ENCODE measurements at regions not wholly inside any gene's neighbourhood (a gene's known extent, or its start where the extent isn't known, plus 50 kb on each side); places are given as distances from the start of the nearest gene placed in this dataset.

DNA sequence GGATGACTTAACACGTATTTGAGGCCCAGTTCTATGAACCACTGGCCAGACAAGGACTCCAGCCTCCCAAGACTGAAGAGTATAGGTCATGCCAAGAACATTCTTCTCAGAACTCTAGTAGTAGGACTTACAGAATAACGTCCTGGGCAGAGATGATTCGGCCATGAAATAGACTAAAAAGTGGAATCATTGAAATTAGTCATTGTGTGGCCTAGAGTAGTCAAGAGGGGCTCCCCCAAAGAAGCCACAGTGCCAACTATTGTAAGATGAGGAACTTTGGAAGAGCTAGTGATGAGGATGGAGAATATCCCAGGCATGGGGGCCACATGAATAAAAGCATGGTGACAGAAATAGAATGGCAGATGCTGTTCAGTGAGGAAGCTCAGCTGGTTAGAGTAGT is 101.1 kb downstream of the TRIB2 start:
- DNase-seq (ENCODE audit: low read depth): no peak
- TF ChIP-seq, protein P1, sequence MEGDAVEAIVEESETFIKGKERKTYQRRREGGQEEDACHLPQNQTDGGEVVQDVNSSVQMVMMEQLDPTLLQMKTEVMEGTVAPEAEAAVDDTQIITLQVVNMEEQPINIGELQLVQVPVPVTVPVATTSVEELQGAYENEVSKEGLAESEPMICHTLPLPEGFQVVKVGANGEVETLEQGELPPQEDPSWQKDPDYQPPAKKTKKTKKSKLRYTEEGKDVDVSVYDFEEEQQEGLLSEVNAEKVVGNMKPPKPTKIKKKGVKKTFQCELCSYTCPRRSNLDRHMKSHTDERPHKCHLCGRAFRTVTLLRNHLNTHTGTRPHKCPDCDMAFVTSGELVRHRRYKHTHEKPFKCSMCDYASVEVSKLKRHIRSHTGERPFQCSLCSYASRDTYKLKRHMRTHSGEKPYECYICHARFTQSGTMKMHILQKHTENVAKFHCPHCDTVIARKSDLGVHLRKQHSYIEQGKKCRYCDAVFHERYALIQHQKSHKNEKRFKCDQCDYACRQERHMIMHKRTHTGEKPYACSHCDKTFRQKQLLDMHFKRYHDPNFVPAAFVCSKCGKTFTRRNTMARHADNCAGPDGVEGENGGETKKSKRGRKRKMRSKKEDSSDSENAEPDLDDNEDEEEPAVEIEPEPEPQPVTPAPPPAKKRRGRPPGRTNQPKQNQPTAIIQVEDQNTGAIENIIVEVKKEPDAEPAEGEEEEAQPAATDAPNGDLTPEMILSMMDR (IDR thresholded peaks at IDR 0.05; ENCODE audit: low read length, missing control alignments): no peak
- no peak overlapping the region for H3K4me3 ChIP-seq (replicated peaks; ENCODE audit: low read depth, low read length)

DNA sequence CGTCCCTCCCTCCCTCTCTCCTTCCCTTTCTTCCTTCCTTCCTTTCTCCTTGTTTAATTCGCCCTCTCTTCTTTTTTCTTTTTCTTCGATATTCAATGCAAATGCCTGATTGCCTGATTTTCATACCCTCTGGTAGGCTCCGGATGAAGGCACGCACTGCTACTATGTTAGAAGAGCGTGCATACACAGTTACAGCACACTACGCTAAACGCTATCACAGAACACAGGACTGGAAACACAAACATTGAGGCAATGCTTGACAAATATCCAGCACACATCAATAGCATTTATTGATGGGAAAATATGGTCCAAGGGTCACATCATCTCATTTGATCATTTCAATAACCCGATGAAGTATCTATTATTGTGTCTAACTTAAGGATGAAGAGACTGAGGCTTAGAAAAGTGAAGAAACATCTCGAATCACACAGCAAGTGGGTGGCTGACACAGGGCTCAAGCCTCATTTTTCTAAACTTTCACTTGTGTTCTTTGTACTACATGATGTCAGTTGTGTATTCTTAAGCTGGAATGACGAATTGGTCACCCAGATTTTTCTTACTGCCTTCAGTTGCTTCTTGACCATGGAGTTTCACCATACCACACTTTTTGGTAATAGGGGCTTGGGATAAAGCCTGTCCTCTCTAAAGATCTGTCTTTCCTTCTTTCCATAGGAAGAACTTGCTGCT is 101.8 kb downstream of the TRIB2 start:
- H3K4me3 ChIP-seq (replicated peaks; ENCODE audit: low read depth, low read length): no peak overlapping the region
- no peak for DNase-seq (ENCODE audit: low read depth)

DNA sequence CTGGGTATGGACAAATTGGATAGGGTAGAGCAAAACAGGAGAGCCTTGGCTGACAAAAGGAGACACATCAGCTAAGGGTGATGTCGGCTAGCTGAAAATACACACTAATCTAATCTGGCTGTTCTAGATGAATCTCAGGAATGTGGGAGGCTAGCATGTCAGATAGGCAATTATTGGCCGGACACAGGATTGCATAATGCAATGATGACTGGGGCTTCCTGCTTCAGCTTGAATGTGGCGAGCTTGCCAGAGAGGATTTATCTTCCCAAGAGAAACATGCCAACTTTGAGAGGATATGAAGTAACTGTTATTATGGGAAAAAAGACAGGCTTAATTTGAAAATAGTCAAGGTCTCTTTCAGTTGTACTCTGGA is 102.4 kb downstream of the TRIB2 start:
- H3K4me3 ChIP-seq (replicated peaks; ENCODE audit: low read depth, low read length): peak overlapping the region; percentile 24
- TF ChIP-seq, protein P1 (IDR thresholded peaks at IDR 0.05; ENCODE audit: low read length, missing control alignments): no peak
- DNase-seq (ENCODE audit: low read depth): peak; percentile 100

More for the DNA sequence above, 101.8 kb downstream of the TRIB2 start:
- TF ChIP-seq, protein P1 (IDR thresholded peaks at IDR 0.05; ENCODE audit: low read length, missing control alignments): no peak

DNA sequence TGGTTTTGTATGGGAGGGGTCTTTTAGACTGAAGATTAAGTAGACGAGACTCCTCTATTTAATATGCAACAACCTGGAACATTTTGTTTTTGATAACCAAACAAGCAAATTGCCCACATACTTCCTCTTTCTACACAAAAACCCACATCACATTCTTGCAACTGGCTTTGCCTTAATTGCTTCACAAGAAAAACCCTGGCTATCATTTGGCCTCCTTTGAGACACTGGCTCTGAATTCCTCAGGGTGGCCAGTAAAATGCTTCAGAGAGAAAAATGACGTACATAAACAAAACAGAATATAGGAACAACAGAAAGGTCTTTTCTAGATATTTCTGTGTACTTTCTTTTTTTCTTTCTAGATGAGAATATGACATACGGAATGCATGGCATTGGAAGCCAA is 103.0 kb downstream of the TRIB2 start:
- peak overlapping the region; percentile 24 for H3K4me3 ChIP-seq (replicated peaks; ENCODE audit: low read depth, low read length)
- TF ChIP-seq, protein P1 (IDR thresholded peaks at IDR 0.05; ENCODE audit: low read length, missing control alignments): no peak
- DNase-seq (ENCODE audit: low read depth): peak; percentile 97

DNA sequence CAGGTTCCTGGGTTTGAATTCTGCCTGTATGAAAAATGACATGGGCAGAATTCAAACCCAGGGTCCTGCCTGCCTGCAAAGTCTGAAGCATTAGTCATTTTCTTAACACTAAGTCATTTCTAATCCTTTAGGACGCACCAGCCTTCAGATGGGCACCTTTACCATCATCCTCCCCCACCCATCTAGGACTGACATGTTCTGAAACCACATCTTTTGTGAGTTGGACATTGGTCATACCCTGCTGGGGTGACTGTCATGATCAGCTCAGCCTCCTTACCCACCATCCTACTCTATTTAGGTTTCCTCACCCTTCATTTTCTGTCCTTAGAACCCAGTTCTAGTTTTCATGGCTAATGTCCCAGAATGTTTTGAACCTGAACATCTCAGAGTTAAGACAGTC is 104.9 kb downstream of the TRIB2 start:
- no peak for DNase-seq (ENCODE audit: low read depth)
- H3K4me3 ChIP-seq (replicated peaks; ENCODE audit: low read depth, low read length): no peak overlapping the region
- TF ChIP-seq, protein P1 (IDR thresholded peaks at IDR 0.05; ENCODE audit: low read length, missing control alignments): no peak

DNA sequence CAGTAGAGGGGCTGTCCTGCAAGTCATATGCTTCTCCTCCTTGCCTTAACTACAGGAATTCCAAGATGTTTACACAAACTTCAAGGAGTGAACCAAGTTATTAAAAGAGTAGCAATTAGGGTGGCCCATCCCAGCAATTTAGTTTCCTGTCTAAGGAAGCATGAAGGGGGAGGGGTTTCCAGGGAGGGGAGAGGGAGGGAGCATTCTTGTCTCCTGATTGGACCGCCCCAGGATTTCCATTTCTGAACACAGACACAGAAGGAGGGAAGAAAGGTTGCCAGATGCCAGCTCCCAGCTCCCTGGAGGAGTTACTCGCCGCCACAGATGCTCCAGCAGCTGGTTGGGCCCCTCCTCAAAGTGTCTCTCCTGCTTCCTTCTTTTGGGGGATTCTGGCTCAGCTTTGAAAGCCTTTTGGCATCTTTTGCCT is 107.6 kb downstream of the TRIB2 start:
- DNase-seq (ENCODE audit: low read depth): peak; percentile 60
- TF ChIP-seq, protein P1 (IDR thresholded peaks at IDR 0.05; ENCODE audit: low read length, missing control alignments): no peak
- H3K4me3 ChIP-seq (replicated peaks; ENCODE audit: low read depth, low read length): no peak overlapping the region

DNA sequence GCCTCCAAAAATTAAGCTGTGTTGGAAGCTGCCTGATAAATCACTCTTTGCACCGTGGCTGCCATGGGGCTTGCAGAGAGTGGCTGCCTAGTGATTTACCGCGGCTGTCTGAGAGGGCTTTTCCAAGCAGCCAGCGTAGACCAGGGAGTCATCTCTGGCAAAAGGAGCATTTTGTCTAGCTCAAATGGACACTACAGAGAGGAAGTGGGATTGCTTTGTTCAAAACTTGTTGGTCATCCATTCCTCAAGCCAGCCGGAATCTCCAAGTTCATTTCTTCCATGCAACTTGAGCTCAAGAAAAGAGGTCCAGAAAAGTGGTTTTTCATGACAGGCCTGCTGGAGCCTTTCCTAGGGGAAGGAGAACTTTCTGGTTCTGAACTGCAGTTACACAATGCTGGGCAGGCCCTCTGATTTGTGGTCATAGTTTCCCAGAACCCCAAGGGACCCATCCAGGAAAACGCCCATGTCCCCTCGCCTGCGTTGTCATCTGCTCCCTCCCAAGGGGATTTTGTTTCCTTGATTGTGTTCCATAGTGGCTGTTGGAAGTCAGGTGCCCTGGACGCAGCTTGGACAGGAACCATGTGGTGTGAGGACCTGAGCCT is 108.1 kb downstream of the TRIB2 start:
- TF ChIP-seq, protein P1 (IDR thresholded peaks at IDR 0.05; ENCODE audit: low read length, missing control alignments): no peak
- no peak for DNase-seq (ENCODE audit: low read depth)
- no peak overlapping the region for H3K4me3 ChIP-seq (replicated peaks; ENCODE audit: low read depth, low read length)
